SJCRH30 (cell line): ENCODE measurements at regions not wholly inside any gene's neighbourhood (a gene's known extent, or its start where the extent isn't known, plus 50 kb on each side); places are given as distances from the start of the nearest gene placed in this dataset.
A peak's percentile ranks its signal among the peaks of the same experiment; 100 is the strongest.
"Not testable (repeated sequence)": the region's sequence is repeated elsewhere in the genome, so short reads cannot be mapped to it uniquely, and the experiment has no call there.

ENCODE experiments used
- DNase-seq, 2 experiments: peaks; one replicate each; pipeline ENCODE4 v3.0.0-alpha.2; 2015 to 2020
- H3K27ac ChIP-seq: fragments of 250-450 bp; sonication (Bioruptor Pico); 2 replicates; pipeline ENCODE4 v1.5.1; 2020; ENCODE audit warnings: mild to moderate bottlenecking, moderate library complexity
- H3K27me3 ChIP-seq: fragments of 250-450 bp; sonication (Bioruptor Pico); 2 replicates; pipeline ENCODE4 v1.5.1; 2020; ENCODE audit warnings: mild to moderate bottlenecking, moderate library complexity
- H3K36me3 ChIP-seq: fragments of 250-450 bp; sonication (Bioruptor Pico); 2 replicates; pipeline ENCODE4 v1.5.1; 2020; ENCODE audit warnings: mild to moderate bottlenecking, moderate library complexity
- H3K4me1 ChIP-seq: fragments of 250-450 bp; sonication (Bioruptor Pico); 2 replicates; pipeline ENCODE4 v1.5.1; 2020; ENCODE audit warnings: mild to moderate bottlenecking, moderate library complexity
- H3K4me3 ChIP-seq: fragments of 250-450 bp; sonication (Bioruptor Pico); 2 replicates; pipeline ENCODE4 v1.5.1; 2020; ENCODE audit warnings: mild to moderate bottlenecking, moderate library complexity
- H3K9me3 ChIP-seq: fragments of 250-450 bp; sonication (Bioruptor Pico); replicated peaks from 2 replicates; pipeline ENCODE4 v1.5.1; 2020; ENCODE audit warnings: mild to moderate bottlenecking, moderate library complexity

GRCh38 chr14:45867046-45867894, 614.3 kb upstream of the MIS18BP1 start:
- Histone ChIP-seq H3K9me3 (no peaks in the 10 kb centered on the region), H3K27ac (no peak overlapping the region), H3K4me1 (no peaks in the 10 kb centered on the region), H3K27me3 (no peaks in the 10 kb centered on the region), H3K4me3 (no peak overlapping the region), H3K36me3 (no peaks in the 10 kb centered on the region)
- no peak for DNase-seq

GRCh38 chr14:45838597-45838996, 585.6 kb upstream of the MIS18BP1 start:
- peak in 1 of 2 experiments; percentile 36 for DNase-seq
- no peak overlapping the region for H3K27ac ChIP-seq
- no peaks in the 10 kb centered on the region for H3K36me3 ChIP-seq
- H3K27me3 ChIP-seq, result no peaks in the 10 kb centered on the region
- H3K4me3 ChIP-seq, result no peak overlapping the region
- H3K9me3 ChIP-seq, result no peaks in the 10 kb centered on the region
- no peaks in the 10 kb centered on the region for H3K4me1 ChIP-seq

GRCh38 chr14:45819107-45819506, 566.1 kb upstream of the MIS18BP1 start:
- H3K27me3 ChIP-seq, result no peaks in the 10 kb centered on the region
- H3K36me3 ChIP-seq, result no peaks in the 10 kb centered on the region
- no peaks in the 10 kb centered on the region for H3K4me1 ChIP-seq
- no peak for DNase-seq
- no peak overlapping the region for H3K4me3 ChIP-seq
- H3K27ac ChIP-seq, result no peak overlapping the region
- H3K9me3 ChIP-seq, result no peaks in the 10 kb centered on the region

- no peaks in the 10 kb centered on the region for H3K4me1 ChIP-seq
- no peaks in the 10 kb centered on the region for H3K9me3 ChIP-seq
- DNase-seq, result peak; percentile 32 to 42
- H3K27ac ChIP-seq, result no peak overlapping the region
- no peaks in the 10 kb centered on the region for H3K27me3 ChIP-seq
- H3K4me3 ChIP-seq, result no peak overlapping the region
- H3K36me3 ChIP-seq, result no peaks in the 10 kb centered on the region
Measured at GRCh38 chr14:45811155-45811554, 558.2 kb upstream of the MIS18BP1 start.

GRCh38 chr14:45810152-45810872, 557.3 kb upstream of the MIS18BP1 start:
- Histone ChIP-seq H3K9me3 (no peaks in the 10 kb centered on the region), H3K36me3 (no peaks in the 10 kb centered on the region), H3K4me1 (no peaks in the 10 kb centered on the region), H3K27ac (no peak overlapping the region), H3K27me3 (no peaks in the 10 kb centered on the region), H3K4me3 (no peak overlapping the region)
- DNase-seq, result peak; percentile 5 to 44

GRCh38 chr14:45807178-45807899, 554.3 kb upstream of the MIS18BP1 start:
- Histone ChIP-seq H3K27ac (no peak overlapping the region), H3K4me1 (no peaks in the 10 kb centered on the region)

GRCh38 chr14:45799511-45799910, 546.5 kb upstream of the MIS18BP1 start:
- no peak for DNase-seq
- Histone ChIP-seq H3K9me3 (no peaks in the 10 kb centered on the region), H3K4me3 (no peak overlapping the region), H3K36me3 (no peaks in the 10 kb centered on the region), H3K27me3 (no peaks in the 10 kb centered on the region), H3K27ac (no peak overlapping the region), H3K4me1 (no peaks in the 10 kb centered on the region)

More at GRCh38 chr14:45807178-45807899, 554.3 kb upstream of the MIS18BP1 start:
- H3K9me3 ChIP-seq, result no peaks in the 10 kb centered on the region
- no peaks in the 10 kb centered on the region for H3K36me3 ChIP-seq
- no peak overlapping the region for H3K4me3 ChIP-seq
- no peaks in the 10 kb centered on the region for H3K27me3 ChIP-seq
- no peak for DNase-seq

- H3K27me3 ChIP-seq, result no peaks in the 10 kb centered on the region
- H3K36me3 ChIP-seq, result no peaks in the 10 kb centered on the region
- no peak overlapping the region for H3K27ac ChIP-seq
- H3K4me3 ChIP-seq, result no peak overlapping the region
- no peaks in the 10 kb centered on the region for H3K4me1 ChIP-seq
- no peaks in the 10 kb centered on the region for H3K9me3 ChIP-seq
- no peak for DNase-seq
Measured at GRCh38 chr14:45798659-45799058, 545.7 kb upstream of the MIS18BP1 start.

- H3K27me3 ChIP-seq, H3K4me1 ChIP-seq, H3K27ac ChIP-seq, DNase-seq, H3K9me3 ChIP-seq, H3K36me3 ChIP-seq, H3K4me3 ChIP-seq: not testable (repeated sequence)
Measured at GRCh38 chr14:45796006-45796405, 543.0 kb upstream of the MIS18BP1 start.

GRCh38 chr14:45793081-45793480, 540.1 kb upstream of the MIS18BP1 start:
- no peak for DNase-seq
- H3K4me1 ChIP-seq, result no peaks in the 10 kb centered on the region
- H3K4me3 ChIP-seq, result no peak overlapping the region
- H3K36me3 ChIP-seq, result no peaks in the 10 kb centered on the region
- no peak overlapping the region for H3K27ac ChIP-seq
- no peaks in the 10 kb centered on the region; the same call in 1 of the 2 replicates for H3K9me3 ChIP-seq
- H3K27me3 ChIP-seq, result no peaks in the 10 kb centered on the region

- H3K27ac ChIP-seq, result no peak overlapping the region
Measured at GRCh38 chr14:45790293-45790692, 537.3 kb upstream of the MIS18BP1 start.

GRCh38 chr14:45787167-45787566, 534.2 kb upstream of the MIS18BP1 start:
- Histone ChIP-seq H3K9me3 (no peaks in the 10 kb centered on the region; the same call in 1 of the 2 replicates), H3K4me3 (no peak overlapping the region), H3K27me3 (no peaks in the 10 kb centered on the region), H3K36me3 (no peaks in the 10 kb centered on the region), H3K4me1 (no peaks in the 10 kb centered on the region), H3K27ac (no peak overlapping the region)
- DNase-seq, result no peak

More at GRCh38 chr14:45790293-45790692, 537.3 kb upstream of the MIS18BP1 start:
- H3K4me1 ChIP-seq, result no peaks in the 10 kb centered on the region
- no peaks in the 10 kb centered on the region; the same call in 1 of the 2 replicates for H3K9me3 ChIP-seq
- H3K4me3 ChIP-seq, result no peak overlapping the region
- no peaks in the 10 kb centered on the region for H3K27me3 ChIP-seq
- H3K36me3 ChIP-seq, result no peaks in the 10 kb centered on the region
- no peak for DNase-seq

- H3K4me1 ChIP-seq, result no peaks in the 10 kb centered on the region
- H3K9me3 ChIP-seq, result no peaks in the 10 kb centered on the region; the same call in 1 of the 2 replicates
- no peak overlapping the region for H3K4me3 ChIP-seq
- DNase-seq, result no peak
- H3K27ac ChIP-seq, result no peak overlapping the region
- no peaks in the 10 kb centered on the region for H3K27me3 ChIP-seq
- H3K36me3 ChIP-seq, result no peaks in the 10 kb centered on the region
Measured at GRCh38 chr14:45786266-45786665, 533.3 kb upstream of the MIS18BP1 start.

- H3K4me1 ChIP-seq, result no peaks in the 10 kb centered on the region
- no peaks in the 10 kb centered on the region for H3K27me3 ChIP-seq
- no peaks in the 10 kb centered on the region for H3K36me3 ChIP-seq
- H3K9me3 ChIP-seq, result no peaks in the 10 kb centered on the region; the same call in 1 of the 2 replicates
- H3K4me3 ChIP-seq, result no peak overlapping the region
- DNase-seq, result no peak
- no peak overlapping the region for H3K27ac ChIP-seq
Measured at GRCh38 chr14:45785240-45785639, 532.2 kb upstream of the MIS18BP1 start.

- H3K27me3 ChIP-seq, result no peaks in the 10 kb centered on the region
- H3K4me3 ChIP-seq, result no peak overlapping the region
- no peak for DNase-seq
- no peaks in the 10 kb centered on the region for H3K9me3 ChIP-seq
- H3K36me3 ChIP-seq, result no peaks in the 10 kb centered on the region
- no peaks in the 10 kb centered on the region for H3K4me1 ChIP-seq
- H3K27ac ChIP-seq, result no peak overlapping the region
Measured at GRCh38 chr14:45766247-45766646, 513.2 kb upstream of the MIS18BP1 start.
